CD4-positive, alpha-beta T cell treated with Interleukin-17A for 4 hours (primary cell): ENCODE measurements at regions not wholly inside any gene's neighbourhood (a gene's known extent, or its start where the extent isn't known, plus 50 kb on each side); places are given as distances from the start of the nearest gene placed in this dataset.
"Not testable (repeated sequence)": the region's sequence is repeated elsewhere in the genome, so short reads cannot be mapped to it uniquely, and the experiment has no call there.

Experiments used
- DNase-seq: peaks from one replicate; pipeline ENCODE4 v3.0.0-alpha.2; 2020; ENCODE audit warnings: mixed read lengths

DNA sequence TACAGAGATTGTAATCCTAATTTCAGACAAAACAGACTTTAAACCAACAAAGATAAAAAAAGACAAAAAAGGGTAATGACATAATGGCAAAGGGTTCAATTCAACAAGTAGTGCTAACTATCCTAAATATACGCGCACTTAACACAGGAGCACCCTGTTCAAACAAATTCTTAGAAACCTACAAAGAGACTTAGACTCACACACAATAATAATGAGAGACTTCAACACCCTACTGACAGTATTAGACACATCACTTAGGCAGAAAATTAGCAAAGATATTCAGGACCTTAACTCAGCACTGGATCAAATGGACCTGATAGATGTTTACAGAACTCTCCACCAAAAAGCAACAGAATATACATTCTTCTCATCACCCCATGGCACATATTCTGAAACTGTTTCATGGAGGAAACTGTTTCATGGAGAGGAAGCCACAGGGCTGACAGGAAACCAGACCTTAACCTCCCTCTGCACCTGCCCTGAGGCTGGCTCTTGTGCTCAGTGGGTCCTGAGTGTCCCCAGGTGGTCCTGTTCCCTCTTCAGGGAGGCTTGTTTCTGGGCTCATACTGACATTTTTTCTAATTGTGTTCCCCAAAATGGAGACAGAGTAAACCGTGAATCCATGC, 54.7 kb downstream of the OR4M2 start:
- not testable (repeated sequence) for DNase-seq

DNA sequence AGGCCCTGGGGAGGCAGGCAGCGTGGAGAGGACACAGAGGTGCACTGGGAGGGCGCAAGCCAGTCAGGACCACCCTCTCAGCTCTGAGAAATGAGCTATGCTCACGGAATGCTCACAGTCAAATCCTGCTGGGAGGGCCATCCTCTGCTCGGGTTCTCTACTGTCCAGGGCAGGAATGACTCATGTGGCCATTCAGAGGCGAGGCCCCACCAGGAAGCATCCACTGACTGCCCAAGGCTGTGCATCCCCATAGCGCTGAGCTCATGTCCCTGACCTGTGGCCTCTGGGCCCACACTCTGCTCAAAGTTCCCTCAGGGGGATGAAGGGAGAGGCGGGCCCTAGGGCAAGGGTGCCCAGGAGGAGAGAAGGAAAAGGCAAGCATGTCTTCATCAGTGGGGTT, 57.2 kb downstream of the OR4M2 start:
- not testable (repeated sequence) for DNase-seq

DNA sequence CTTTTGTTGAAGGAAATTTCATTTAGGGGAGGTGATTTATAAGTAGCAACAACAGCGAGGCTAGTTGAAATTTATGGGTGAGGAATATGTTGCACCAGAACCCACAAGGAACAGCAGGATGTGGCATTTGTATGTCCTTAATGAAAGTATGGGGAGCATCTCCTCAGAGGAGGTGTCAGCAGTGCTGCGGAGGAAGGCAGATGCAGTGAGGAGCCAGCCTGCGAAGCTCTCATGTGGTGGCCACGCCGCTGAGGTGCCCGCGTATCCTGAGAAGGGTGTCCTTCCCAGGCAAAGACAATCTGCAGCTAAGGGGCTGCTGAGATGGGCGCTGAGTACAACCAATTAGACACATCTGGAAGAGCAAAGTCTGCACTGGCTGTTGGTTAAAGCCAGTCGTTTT, 60.8 kb downstream of the OR4M2 start:
- DNase-seq, result not testable (repeated sequence)

DNA sequence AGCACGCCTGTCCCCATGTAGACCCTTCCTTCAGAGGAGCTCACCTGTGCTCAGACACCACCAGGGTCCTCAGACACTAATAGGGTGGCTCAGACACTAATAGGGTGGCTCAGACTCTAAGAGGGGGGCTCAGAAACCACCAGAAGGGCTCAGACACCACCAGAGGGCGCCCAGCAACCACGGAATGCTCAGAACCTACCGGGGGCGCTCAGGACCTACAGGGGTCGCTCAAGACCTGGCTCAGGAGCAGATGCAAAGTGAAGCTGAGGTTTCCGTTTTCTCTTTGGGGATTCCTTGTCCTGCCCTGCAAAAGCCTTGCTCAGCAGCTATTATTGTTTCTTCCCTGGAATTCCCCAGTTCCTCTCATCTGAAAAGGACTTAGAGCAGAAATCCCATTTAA, 67.8 kb downstream of the OR4M2 start:
- DNase-seq, result not testable (repeated sequence)

DNA sequence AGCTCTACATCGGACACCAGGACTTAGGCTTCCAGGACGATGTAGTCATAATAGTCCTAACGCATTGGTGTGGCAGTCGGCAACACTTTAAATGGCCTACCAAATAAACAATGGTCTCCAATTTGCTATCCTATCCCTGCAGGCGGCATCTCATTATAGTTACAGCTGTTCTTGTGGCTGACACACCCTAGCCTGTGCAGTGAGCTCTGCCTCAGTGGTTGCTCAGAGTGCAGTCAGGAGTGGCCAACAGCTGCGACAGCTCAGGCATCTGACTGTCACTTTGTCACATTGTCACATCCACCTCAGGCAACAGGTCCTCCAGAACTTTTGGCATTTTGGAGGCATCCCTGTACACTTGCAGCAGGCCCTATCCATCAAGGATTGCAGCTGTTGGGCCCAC, 77.9 kb downstream of the OR4M2 start:
- not testable (repeated sequence) for DNase-seq

DNA sequence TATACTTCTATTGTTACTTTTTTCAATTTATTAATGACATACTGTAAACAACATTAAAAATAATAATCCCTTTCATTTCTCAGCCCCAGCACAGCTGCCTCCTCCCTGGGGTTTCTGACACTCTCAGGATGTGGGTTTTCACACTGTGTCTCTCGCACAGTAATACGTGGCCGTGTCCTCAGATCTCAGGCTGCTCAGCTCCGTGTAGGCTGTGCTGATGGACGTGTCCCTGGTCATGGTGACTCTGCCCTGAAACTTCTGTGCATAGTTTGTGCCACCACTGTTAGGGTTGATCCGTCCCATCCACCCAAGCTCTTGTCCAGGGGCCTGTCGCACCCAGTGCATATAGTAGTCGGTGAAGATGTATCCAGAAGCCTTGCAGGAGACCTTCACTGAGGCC, 80.0 kb downstream of the OR4M2 start:
- DNase-seq, result not testable (repeated sequence)

DNA sequence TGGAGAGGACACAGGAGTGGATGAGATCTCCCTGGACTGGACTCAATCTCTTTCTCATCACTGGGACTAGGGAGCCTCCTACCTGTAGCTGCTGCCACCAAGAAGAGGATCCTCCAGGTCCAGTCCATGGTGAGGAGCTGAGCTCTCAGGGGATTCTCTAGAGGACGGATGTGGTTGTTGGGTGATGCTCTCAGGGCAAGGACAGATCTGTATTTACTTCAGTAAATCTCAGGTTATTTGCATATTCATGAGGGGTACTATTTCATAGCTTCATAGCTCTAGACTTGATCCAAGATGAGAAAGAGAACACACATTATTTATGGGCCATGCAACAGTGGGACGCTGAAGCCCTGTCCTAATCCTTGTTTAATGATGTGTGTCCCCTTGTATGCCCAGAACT, 80.4 kb downstream of the OR4M2 start:
- DNase-seq, result not testable (repeated sequence)

DNA sequence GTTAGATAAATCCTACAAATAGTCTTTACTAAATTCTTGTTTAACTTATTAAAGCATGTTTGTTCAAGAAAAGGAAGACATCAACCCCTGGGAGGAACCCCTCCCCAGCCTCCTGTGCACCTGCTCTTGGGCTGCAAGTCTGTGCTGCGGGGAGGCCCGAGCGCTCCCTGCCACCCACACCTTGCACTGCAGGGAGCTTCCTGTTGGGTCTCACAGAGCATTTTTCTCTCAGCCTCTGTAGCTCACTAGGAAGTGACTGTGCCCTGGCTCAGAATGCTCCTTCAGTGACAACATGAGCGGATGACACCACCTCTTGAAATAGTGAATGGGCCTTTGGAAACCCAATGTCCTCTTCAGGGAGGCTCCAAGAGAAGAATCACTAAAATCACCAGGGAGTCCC, 81.1 kb downstream of the OR4M2 start:
- DNase-seq, result not testable (repeated sequence)

DNA sequence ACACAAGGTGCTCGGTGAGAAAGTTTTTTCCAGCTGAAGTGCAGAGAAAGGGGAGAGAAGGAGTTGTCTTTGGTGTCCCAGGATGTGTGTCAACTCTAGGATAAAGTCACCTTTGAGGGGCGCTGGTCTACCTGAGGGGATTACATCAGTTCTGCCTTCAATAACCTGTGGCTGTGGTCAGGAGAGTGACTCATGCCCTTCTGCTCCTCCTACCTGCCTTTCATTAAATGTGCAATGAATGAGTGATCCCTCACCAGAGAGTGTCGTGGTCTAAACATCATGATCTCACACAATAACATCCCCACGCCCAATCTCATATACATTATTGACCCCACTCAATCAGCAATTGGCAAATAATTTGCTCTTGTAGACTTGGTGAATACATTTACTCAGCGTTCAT, 83.4 kb downstream of the OR4M2 start:
- not testable (repeated sequence) for DNase-seq

DNA sequence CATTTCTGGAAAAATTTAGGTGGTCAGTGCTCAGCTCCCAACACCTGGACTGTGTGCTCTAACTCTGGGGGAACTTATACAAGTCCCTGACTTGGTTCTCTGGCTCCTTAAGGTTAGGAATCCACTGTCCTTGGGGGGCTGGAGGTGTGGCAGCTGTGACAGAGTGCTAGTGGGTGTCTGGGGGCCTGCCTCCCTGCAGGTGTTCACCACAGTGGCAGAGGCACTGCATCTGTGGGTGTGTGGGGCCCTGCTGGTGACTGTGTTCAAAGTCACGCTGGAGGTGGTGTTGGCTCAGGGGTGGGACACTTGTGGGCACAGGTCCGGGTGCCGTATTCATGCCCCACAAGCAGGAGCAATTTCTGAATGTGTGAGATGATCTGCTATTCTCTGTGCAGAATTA, 87.2 kb downstream of the OR4M2 start:
- DNase-seq, result not testable (repeated sequence)

DNA sequence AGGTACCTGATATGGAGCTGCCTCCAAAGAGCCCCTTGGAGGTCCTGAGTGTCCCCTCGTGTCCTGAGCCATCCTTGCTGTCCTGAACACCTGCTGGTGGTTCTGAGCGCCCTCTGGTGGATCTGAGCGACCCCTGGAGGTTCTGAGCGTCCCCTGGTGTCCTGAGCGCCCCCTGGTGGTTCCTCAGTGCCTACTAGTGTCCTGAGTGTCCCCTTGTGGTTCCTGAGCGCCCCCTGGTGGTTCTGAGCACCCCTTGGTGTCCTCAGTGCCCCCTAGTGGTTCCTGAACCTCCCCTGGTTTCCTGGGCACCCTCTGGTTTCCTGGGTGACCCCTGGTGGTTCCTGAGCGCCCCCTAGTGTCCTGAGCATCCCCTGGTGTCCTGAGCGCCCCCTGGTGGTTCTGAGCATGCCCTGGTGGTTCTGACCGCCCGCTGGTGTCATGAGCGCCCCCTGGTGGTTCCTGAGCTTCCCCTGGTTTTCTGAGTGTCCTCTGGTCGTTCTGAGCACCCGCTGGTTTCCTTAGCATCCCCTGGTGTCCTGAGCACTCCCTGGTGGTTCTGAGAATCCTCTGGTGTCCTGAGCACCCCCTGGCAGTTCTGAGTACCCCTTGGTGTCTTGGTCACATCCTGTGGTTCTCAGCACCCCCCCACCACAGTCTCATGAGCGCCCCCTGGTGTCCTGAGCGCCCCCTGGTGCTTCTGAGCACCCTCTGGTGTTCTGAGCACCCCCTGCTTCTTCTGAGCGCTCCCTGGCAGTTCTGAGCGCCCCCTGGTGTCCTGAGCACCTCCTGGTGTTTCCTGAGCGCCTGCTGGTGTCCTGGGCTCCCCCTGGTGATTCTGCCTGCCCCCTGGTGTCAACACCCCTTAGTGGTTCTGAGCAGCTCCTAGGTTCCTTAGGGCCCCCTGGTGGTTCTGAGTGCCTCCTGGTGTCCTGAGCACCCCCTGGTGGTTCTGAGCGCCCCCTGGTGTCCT, 93.0 kb downstream of the OR4M2 start:
- not testable (repeated sequence) for DNase-seq

DNA sequence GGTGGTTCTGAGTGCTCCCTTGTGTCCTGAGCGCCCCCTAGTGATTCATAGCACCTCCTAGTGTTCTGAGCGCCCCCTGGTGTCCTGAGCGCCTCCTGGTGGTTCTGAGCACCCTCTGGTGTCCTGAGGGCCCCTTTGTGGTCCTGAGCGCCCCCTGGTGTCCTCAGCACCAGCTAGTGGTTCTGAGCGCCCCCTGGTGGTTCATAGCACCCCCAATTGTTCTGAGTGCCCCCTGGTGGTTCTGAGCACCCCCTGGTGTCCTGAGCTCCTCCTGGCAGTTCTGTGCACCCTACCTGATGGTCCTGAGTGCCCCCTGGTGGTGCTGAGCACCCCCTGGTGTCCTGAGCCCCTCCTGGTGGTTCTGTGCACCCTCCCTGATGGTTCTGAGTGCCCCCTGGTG, 93.8 kb downstream of the OR4M2 start:
- DNase-seq, result not testable (repeated sequence)

DNA sequence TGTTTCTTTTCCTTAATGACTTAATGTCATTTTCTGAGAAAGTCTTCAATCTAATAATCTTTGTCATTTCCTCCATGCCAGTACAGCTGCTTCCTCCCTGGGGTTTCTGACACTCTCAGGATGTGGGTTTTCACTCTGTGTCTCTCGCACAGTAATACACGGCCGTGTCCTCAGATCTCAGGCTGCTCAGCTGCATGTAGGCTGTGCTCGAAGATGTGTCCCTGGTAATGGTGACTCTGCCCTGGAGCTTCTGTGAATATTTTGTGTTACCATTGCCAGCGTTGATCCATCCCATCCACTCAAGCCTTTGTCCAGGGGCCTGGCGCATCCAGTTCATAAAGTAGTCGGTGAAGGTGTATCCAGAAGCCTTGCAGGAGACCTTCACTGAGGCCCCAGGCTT, 97.6 kb downstream of the OR4M2 start:
- not testable (repeated sequence) for DNase-seq

DNA sequence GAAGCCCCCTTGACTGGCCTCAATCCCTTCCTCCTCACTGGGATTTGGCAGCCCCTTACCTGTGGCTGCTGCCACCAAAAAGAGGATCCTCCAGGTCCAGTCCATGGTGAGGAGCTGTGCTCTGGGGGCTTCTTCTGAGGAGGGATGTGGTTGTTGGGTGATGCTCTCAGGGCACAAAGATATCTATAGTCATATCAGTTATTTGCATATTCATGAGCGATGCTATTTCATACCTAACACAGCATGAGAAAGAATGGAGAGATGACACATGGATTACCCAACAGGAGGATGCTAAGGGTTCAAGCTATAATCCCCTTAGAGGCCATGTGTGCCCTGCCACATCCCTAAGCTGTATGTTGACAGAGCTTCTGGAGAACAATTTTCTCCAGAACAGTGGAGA, 98.1 kb downstream of the OR4M2 start:
- not testable (repeated sequence) for DNase-seq

DNA sequence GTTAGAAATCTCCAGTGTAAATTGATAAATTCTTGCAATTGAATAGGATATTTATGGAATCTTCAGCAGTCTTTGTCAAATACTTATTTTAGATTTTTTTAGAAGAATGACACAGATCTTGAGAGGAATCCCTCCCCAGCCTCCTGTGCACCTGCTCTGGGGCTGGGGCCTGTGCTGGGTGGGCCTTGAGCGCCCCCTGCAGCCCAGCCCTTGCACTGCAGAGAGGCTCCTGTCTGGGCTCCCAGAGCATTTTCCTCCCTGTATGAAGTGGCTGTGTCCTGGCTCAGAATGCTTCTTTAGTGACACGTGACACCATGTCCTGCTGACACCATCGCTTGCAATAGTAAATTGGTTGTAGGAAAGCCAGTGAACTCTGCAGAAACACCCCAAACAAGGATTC, 98.7 kb downstream of the OR4M2 start:
- DNase-seq, result not testable (repeated sequence)

DNA sequence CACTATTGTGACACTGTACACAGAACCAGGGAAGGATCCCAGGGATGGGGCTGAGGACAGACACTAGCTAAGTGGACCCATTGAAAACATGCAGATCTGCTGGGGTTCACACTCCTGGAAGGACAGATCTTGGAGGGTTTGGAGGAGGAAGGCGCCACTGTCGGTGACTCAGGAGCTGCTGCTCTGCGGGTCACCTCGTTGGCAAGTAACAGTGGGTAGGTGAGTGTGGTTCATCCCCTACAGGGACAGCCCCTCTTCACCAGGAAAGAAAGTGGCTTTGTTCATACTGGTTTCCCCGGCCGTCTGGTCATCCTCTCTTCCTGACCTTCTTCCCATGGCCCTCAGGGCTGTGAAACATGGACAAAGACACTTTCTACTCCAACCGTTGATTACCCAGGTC, 100.3 kb downstream of the OR4M2 start:
- DNase-seq, result not testable (repeated sequence)

DNA sequence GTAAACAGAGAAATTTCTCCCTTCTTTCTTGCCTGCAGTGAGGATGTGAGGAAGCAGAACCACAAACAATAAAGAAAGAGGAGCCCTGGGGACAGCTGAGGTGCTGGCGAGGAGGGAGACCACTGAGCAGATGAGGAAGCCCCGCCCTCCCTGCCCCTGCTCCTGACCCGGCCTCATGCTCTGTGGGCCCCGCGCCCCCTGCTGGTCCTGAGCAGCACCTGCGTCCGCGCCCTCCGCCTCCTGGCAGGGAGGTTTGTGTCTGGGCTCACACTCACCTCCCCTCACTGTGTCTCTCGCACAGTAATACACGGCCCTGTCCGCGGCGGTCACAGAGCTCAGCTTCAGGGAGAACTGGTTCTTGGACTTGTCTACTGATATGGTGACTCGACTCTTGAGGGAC, 104.4 kb downstream of the OR4M2 start:
- DNase-seq, result not testable (repeated sequence)

DNA sequence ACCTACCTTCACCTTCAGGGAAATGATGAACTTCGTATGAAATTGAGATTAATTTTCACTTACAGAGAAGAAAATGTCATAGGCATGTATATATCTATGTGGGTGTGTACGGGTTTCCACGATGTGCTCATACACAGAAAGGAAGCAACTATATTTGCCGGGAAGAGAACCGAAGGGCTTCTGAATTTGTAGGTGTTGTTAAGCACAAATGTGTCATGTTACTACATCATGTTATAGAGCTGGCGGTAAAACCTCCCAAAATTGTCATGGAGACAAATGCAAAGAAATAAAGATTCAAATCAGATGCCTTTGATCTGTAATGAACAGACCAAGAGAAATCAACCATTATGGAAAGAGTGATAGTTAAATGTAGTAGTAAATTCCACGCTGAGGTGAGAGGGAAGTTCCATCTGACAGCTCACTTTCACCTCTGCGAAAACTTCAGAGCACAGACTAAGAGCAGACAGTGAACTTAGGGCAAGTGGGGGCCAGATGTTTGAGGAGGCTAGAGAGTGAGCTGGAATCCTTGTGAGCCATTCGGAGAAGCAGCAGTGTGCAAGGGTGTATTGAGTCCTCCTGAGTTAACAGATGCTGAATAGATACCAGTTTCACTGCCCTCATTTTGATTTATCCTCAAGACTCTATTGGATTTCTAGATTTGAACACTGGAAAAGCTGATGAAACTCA, 106.7 kb downstream of the OR4M2 start:
- not testable (repeated sequence) for DNase-seq

DNA sequence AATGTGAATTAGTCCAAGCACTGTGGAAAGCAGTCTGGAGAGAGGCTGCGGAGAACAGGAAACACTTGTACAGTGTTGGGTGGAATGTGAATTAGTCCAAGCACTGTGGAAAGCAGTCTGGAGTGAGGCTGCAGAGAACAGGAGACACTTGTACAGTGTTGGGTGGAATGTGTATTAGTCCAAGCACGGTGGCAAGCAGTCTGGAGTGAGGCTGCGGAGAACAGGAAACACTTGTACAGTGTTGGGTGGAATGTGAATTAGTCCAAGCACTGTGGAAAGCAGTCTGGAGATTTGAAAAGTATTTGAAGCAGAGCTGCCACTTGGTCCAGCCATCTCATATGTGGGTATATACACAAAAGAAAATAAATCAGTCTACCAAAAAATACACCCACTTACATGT, 111.5 kb downstream of the OR4M2 start:
- not testable (repeated sequence) for DNase-seq

DNA sequence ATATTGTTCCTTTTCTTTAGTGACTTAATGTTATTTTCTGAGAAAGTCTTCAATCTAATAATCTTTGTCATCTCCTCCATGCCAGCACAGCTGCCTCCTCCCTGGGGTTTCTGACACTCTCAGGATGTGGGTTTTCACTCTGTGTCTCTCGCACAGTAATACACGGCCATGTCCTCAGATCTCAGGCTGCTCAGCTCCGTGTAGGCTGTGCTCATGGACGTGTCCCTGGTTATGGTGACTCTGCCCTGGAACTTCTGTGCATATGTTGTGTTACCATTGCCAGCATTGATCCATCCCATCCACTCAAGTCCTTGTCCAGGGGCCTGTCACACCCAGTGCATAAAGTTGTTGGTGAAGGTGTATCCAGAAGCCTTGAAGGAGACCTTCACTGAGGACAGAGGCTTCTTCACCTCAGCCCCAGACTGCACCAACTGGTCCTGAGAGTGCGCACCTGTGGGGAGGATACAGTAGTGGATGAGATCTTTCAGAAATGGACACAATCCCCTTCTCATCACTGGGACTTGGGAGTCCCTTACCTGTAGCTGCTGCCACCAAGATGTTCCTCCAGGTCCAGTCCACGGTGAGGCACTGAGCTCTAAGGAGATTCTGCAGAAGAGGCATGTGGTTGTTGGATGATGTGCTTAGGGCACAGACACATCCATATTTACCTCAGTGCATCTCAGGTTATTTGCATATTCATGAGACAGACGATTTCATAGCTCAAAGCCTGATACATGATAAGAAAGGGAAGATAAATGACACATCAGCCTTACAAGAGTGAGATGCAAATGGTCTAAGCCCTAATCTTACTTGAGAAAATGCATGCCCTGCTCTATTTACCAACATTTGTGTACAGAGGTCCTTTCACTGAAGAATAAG, 114.7 kb downstream of the OR4M2 start:
- not testable (repeated sequence) for DNase-seq

DNA sequence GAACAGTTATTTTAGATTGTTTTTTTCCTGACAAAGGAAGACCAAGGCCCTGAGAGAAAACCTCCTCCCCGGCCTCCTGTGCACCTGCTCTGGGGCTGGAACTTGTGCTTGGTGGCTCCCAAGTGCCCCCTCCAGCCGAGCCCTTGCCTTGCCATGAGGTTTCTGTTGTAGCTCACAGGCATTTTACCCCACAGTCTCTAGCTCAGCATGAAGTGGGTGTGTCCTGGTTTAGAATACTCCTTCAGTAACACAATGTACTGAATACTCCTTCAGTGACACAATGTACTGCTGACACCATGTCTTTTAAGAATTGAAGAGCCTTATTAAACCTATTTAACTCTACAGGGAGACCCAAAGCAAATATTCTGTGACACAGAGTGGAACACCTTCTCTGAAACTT, 116.1 kb downstream of the OR4M2 start:
- not testable (repeated sequence) for DNase-seq

DNA sequence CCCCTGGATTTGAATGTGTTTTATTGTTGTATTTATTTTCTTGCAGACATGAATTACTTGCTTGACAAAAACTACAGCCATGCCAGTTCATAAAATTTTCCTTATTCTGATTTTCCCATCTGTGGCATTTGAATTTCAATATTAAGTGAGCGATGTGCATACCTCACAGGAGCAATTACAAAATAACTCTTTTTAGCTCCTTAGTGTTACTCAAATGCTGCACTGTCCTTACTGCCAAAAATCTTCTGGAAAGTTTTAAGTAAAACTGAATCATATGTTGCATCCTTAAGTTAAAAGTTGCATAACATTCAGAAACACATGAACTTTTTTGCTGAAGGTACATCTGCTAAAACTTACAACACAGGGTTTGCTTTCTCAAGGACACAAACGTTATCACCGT, 120.1 kb downstream of the OR4M2 start:
- DNase-seq, result not testable (repeated sequence)
